ENCODE measurements at regions not wholly inside any gene's neighbourhood (a gene's known extent, or its start where the extent isn't known, plus 50 kb on each side); places are given as distances from the start of the nearest gene placed in this dataset.

GRCh38 chr9:99694393-99694792 is 127.3 kb upstream of the NR4A3 start:
- BruUV-seq (replicated peaks) = no TSS peak
- H3K9ac ChIP-seq (ENCODE audit: insufficient read depth, low read depth, low read length) = no peak overlapping the region
- no peak overlapping the region for H3K4me2 ChIP-seq (ENCODE audit: low read depth, low read length)
- no peak overlapping the region for H3K4me3 ChIP-seq (replicated peaks in 1 of 3; ENCODE audit: insufficient read depth in 1 of 3, low read depth in 2 of 3, low read length in 3 of 3)
- no peaks in the 10 kb centered on the region for H3K4me1 ChIP-seq (ENCODE audit: insufficient read depth, low read length)
- no peaks in the 10 kb centered on the region for H3K27me3 ChIP-seq (ENCODE audit: control insufficient read depth in 1 of 2, insufficient read depth in 2 of 2, low read length in 2 of 2)
- ATAC-seq (no peak), DNase-seq (ENCODE audit: low spot score) (no peak), FAIRE-seq (no peak)
- no peaks in the 10 kb centered on the region for H3K79me2 ChIP-seq (ENCODE audit: insufficient read depth, low read length)
- intact Hi-C loops (cut with micrococcal nuclease; ENCODE audit: unreplicated experiment) (no loop called here), in situ Hi-C loops (cut with HindIII; ENCODE audit: extremely low pct_ligation_motif_present, low pct_unique_long_range_greater_than_20kb) (no loop called here)
- no peak overlapping the region for H2AFZ ChIP-seq (ENCODE audit: low read length)
- H3K36me3 ChIP-seq (replicated peaks in 1 of 2; ENCODE audit: control insufficient read depth in 1 of 2, insufficient read depth in 2 of 2, low read length in 2 of 2) = no peaks in the 10 kb centered on the region
- H3K9me3 ChIP-seq (ENCODE audit: low read length) = no peaks in the 10 kb centered on the region
- H4K20me1 ChIP-seq (ENCODE audit: insufficient read depth, low read length) = no peaks in the 10 kb centered on the region
- no peak overlapping the region for H3K27ac ChIP-seq (ENCODE audit: extremely low read length, insufficient read depth, low read length)
- CTCF ChIA-PET (ENCODE audit: low intra/inter-chr PET ratio, low total read pairs) = no interaction called here
- TF ChIP-seq PHF5A (CRISPR knock-in tag; IDR thresholded peaks at IDR 0.05; ENCODE audit: low read depth, unreplicated experiment) (no peak), ZNF687 (CRISPR knock-in tag; IDR thresholded peaks at IDR 0.05) (no peak)
- POLR2A ChIA-PET = no interaction called here
- WGBS (ENCODE audit: low lambda C conversion rate) = 38% methylated on average over 1 of the region's 1 CpG

GRCh38 chr9:99699396-99699795 is 122.3 kb upstream of the NR4A3 start:
- in situ Hi-C loops (cut with HindIII; ENCODE audit: extremely low pct_ligation_motif_present, low pct_unique_long_range_greater_than_20kb) (no loop called here), intact Hi-C loops (cut with micrococcal nuclease; ENCODE audit: unreplicated experiment) (no loop called here)
- ChIA-PET CTCF (ENCODE audit: low intra/inter-chr PET ratio, low total read pairs) (no interaction called here), POLR2A (no interaction called here)
- Histone ChIP-seq H3K27me3 (ENCODE audit: control insufficient read depth in 1 of 2, insufficient read depth in 2 of 2, low read length in 2 of 2) (no peaks in the 10 kb centered on the region), H3K4me2 (ENCODE audit: low read depth, low read length) (no peak overlapping the region), H3K36me3 (replicated peaks in 1 of 2; ENCODE audit: control insufficient read depth in 1 of 2, insufficient read depth in 2 of 2, low read length in 2 of 2) (no peaks in the 10 kb centered on the region), H3K4me3 (replicated peaks in 1 of 3; ENCODE audit: insufficient read depth in 1 of 3, low read depth in 2 of 3, low read length in 3 of 3) (no peak overlapping the region), H3K9ac (ENCODE audit: insufficient read depth, low read depth, low read length) (no peak overlapping the region), H3K9me3 (ENCODE audit: low read length) (no peaks in the 10 kb centered on the region), H3K79me2 (ENCODE audit: insufficient read depth, low read length) (no peaks in the 10 kb centered on the region), H3K27ac (ENCODE audit: extremely low read length, insufficient read depth, low read length) (no peak overlapping the region), H2AFZ (ENCODE audit: low read length) (no peak overlapping the region), H3K4me1 (ENCODE audit: insufficient read depth, low read length) (no peaks in the 10 kb centered on the region), H4K20me1 (ENCODE audit: insufficient read depth, low read length) (no peaks in the 10 kb centered on the region)
- BruUV-seq (replicated peaks) = no TSS peak
- TF ChIP-seq PAX8 (CRISPR knock-in tag; IDR thresholded peaks at IDR 0.05; ENCODE audit: borderline replicate concordance) (no peak), ZNF251 (CRISPR knock-in tag; IDR thresholded peaks at IDR 0.05) (no peak), ZNF10 (CRISPR knock-in tag; IDR thresholded peaks at IDR 0.05; ENCODE audit: borderline replicate concordance, low read depth) (no peak), MIER2 (CRISPR knock-in tag; IDR thresholded peaks at IDR 0.05) (no peak), CERS6 (CRISPR knock-in tag; IDR thresholded peaks at IDR 0.05) (no peak), ZNF746 (CRISPR knock-in tag; IDR thresholded peaks at IDR 0.05) (no peak), YEATS4 (CRISPR knock-in tag; IDR thresholded peaks at IDR 0.05; ENCODE audit: borderline replicate concordance) (no peak)
- DNase-seq (ENCODE audit: low spot score) (no peak), FAIRE-seq (no peak), ATAC-seq (no peak)
- 19% methylated on average over 3 of the region's 3 CpGs for WGBS (ENCODE audit: low lambda C conversion rate)
